Activated naive CD8-positive, alpha-beta T cell treated with anti-CD3 and anti-CD28 coated beads, Interleukin-2, amount 10 ng/mL, durations not matched to agents 7 days and 5 days (primary cell): ENCODE measurements at regions not wholly inside any gene's neighbourhood (a gene's known extent, or its start where the extent isn't known, plus 50 kb on each side); places are given as distances from the start of the nearest gene placed in this dataset.

Experiments
- ATAC-seq: fragments of 150-1000 bp; cut with Tn5 transposase; one replicate; pipeline ENCODE4 v1.10.0; 2021; ENCODE audit warnings: low read depth, moderate library complexity
- POLR2A ChIA-PET: fragments of 350-600 bp; sonication (Branson Sonifier 250); formaldehyde crosslinking; loops from one replicate; lab custom pipeline; 2021; ENCODE audit warnings: antibody characterized with exemption; lab: Charles Lee
- DNase-seq: peaks from one replicate; pipeline ENCODE4 v3.0.0; 2021
- H3K27ac Mint-ChIP-seq: one replicate; pipeline ENCODE4 v1.8.0; 2022; ENCODE audit warnings: mild to moderate bottlenecking, mixed read lengths
- H3K27me3 Mint-ChIP-seq: one replicate; pipeline ENCODE4 v1.8.0; 2022; ENCODE audit warnings: mild to moderate bottlenecking, moderate library complexity, mixed read lengths
- H3K36me3 Mint-ChIP-seq: one replicate; pipeline ENCODE4 v1.8.0; 2021; ENCODE audit warnings: mild to moderate bottlenecking, mixed read lengths
- H3K4me1 Mint-ChIP-seq: one replicate; pipeline ENCODE4 v1.8.0; 2021; ENCODE audit warnings: mixed read lengths
- H3K4me3 Mint-ChIP-seq: one replicate; pipeline ENCODE4 v1.8.0; 2022; ENCODE audit warnings: mild to moderate bottlenecking, moderate library complexity, mixed read lengths
- H3K9me3 Mint-ChIP-seq: one replicate; pipeline ENCODE4 v1.8.0; 2021; ENCODE audit warnings: mixed read lengths

- DNase-seq: no peak
- Mint-ChIP-seq H3K9me3 (peaks cover 3% of the 10 kb centered on the region), H3K4me1 (no peaks in the 10 kb centered on the region), H3K4me3 (no peak overlapping the region), H3K27me3 (no peaks in the 10 kb centered on the region), H3K36me3 (no peaks in the 10 kb centered on the region), H3K27ac (no peak overlapping the region)
- POLR2A ChIA-PET: no interaction called here
- no peak for ATAC-seq
Observed at GRCh38 chr1:239255628-239256160, 130.7 kb upstream of the CHRM3 start.

- Mint-ChIP-seq H3K36me3 (no peaks in the 10 kb centered on the region), H3K27me3 (no peaks in the 10 kb centered on the region), H3K27ac (no peak overlapping the region), H3K9me3 (peaks cover 3% of the 10 kb centered on the region), H3K4me1 (no peaks in the 10 kb centered on the region), H3K4me3 (no peak overlapping the region)
- DNase-seq (no peak), ATAC-seq (no peak)
- POLR2A ChIA-PET: no interaction called here
Observed at GRCh38 chr1:239254999-239255398, 131.4 kb upstream of the CHRM3 start.

- no peaks in the 10 kb centered on the region for H3K36me3 Mint-ChIP-seq
- ATAC-seq: no peak
- no peak overlapping the region for H3K27ac Mint-ChIP-seq
- no peak overlapping the region for H3K4me3 Mint-ChIP-seq
- H3K9me3 Mint-ChIP-seq: peaks cover 3% of the 10 kb centered on the region
- DNase-seq: no peak
- H3K4me1 Mint-ChIP-seq: no peaks in the 10 kb centered on the region
- no peaks in the 10 kb centered on the region for H3K27me3 Mint-ChIP-seq
- POLR2A ChIA-PET: no interaction called here
Observed at GRCh38 chr1:239253032-239253431, 133.3 kb upstream of the CHRM3 start.

- DNase-seq: no peak
- no peaks in the 10 kb centered on the region for H3K27me3 Mint-ChIP-seq
- ATAC-seq: no peak
- POLR2A ChIA-PET: no interaction called here
- no peaks in the 10 kb centered on the region for H3K9me3 Mint-ChIP-seq
- H3K4me3 Mint-ChIP-seq: no peak overlapping the region
- H3K27ac Mint-ChIP-seq: no peak overlapping the region
- no peaks in the 10 kb centered on the region for H3K36me3 Mint-ChIP-seq
- H3K4me1 Mint-ChIP-seq: no peaks in the 10 kb centered on the region
Observed at GRCh38 chr1:239250353-239251035, 135.9 kb upstream of the CHRM3 start.

- Mint-ChIP-seq H3K9me3 (no peaks in the 10 kb centered on the region), H3K4me1 (no peaks in the 10 kb centered on the region), H3K27ac (no peak overlapping the region), H3K36me3 (no peaks in the 10 kb centered on the region), H3K4me3 (no peak overlapping the region), H3K27me3 (no peaks in the 10 kb centered on the region)
- ATAC-seq: no peak
- POLR2A ChIA-PET: no interaction called here
- DNase-seq: no peak
Observed at GRCh38 chr1:239247285-239247684, 139.1 kb upstream of the CHRM3 start.

GRCh38 chr1:239244084-239244483 lies 142.3 kb upstream of the CHRM3 start:
- Mint-ChIP-seq H3K36me3 (no peaks in the 10 kb centered on the region), H3K9me3 (no peaks in the 10 kb centered on the region), H3K27ac (no peak overlapping the region), H3K4me3 (no peak overlapping the region), H3K27me3 (no peaks in the 10 kb centered on the region), H3K4me1 (no peaks in the 10 kb centered on the region)
- DNase-seq (no peak), ATAC-seq (no peak)
- POLR2A ChIA-PET: no interaction called here

- no peaks in the 10 kb centered on the region for H3K27me3 Mint-ChIP-seq
- H3K4me3 Mint-ChIP-seq: no peak overlapping the region
- POLR2A ChIA-PET: no interaction called here
- H3K27ac Mint-ChIP-seq: no peak overlapping the region
- DNase-seq: no peak
- no peaks in the 10 kb centered on the region for H3K9me3 Mint-ChIP-seq
- H3K36me3 Mint-ChIP-seq: no peaks in the 10 kb centered on the region
- no peak for ATAC-seq
- H3K4me1 Mint-ChIP-seq: no peaks in the 10 kb centered on the region
Observed at GRCh38 chr1:239243006-239243405, 143.4 kb upstream of the CHRM3 start.

GRCh38 chr1:239242404-239242803 lies 144.0 kb upstream of the CHRM3 start:
- Mint-ChIP-seq H3K4me1 (no peaks in the 10 kb centered on the region), H3K36me3 (no peaks in the 10 kb centered on the region), H3K27ac (no peak overlapping the region), H3K9me3 (no peaks in the 10 kb centered on the region), H3K27me3 (no peaks in the 10 kb centered on the region), H3K4me3 (no peak overlapping the region)
- DNase-seq (no peak), ATAC-seq (no peak)
- POLR2A ChIA-PET: no interaction called here

- no peak for DNase-seq
- no peaks in the 10 kb centered on the region for H3K9me3 Mint-ChIP-seq
- H3K4me1 Mint-ChIP-seq: no peaks in the 10 kb centered on the region
- no peaks in the 10 kb centered on the region for H3K27me3 Mint-ChIP-seq
- H3K4me3 Mint-ChIP-seq: no peak overlapping the region
- H3K36me3 Mint-ChIP-seq: no peaks in the 10 kb centered on the region
- POLR2A ChIA-PET: no interaction called here
- ATAC-seq: no peak
- no peak overlapping the region for H3K27ac Mint-ChIP-seq
Observed at GRCh38 chr1:239240736-239241135, 145.6 kb upstream of the CHRM3 start.

- POLR2A ChIA-PET: no interaction called here
- H3K4me1 Mint-ChIP-seq: no peaks in the 10 kb centered on the region
- H3K4me3 Mint-ChIP-seq: no peak overlapping the region
- H3K27me3 Mint-ChIP-seq: no peaks in the 10 kb centered on the region
- no peak for ATAC-seq
- no peaks in the 10 kb centered on the region for H3K36me3 Mint-ChIP-seq
- H3K9me3 Mint-ChIP-seq: no peaks in the 10 kb centered on the region
- no peak for DNase-seq
- H3K27ac Mint-ChIP-seq: no peak overlapping the region
Observed at GRCh38 chr1:239239529-239239928, 146.8 kb upstream of the CHRM3 start.

- Mint-ChIP-seq H3K4me3 (no peak overlapping the region), H3K36me3 (no peaks in the 10 kb centered on the region), H3K27me3 (no peaks in the 10 kb centered on the region), H3K4me1 (no peaks in the 10 kb centered on the region), H3K27ac (no peak overlapping the region), H3K9me3 (no peaks in the 10 kb centered on the region)
- DNase-seq: no peak
- no peak for ATAC-seq
- POLR2A ChIA-PET: no interaction called here
Observed at GRCh38 chr1:239237912-239238311, 148.5 kb upstream of the CHRM3 start.

GRCh38 chr1:239233626-239234025 lies 152.7 kb upstream of the CHRM3 start:
- no peak for ATAC-seq
- Mint-ChIP-seq H3K9me3 (peaks cover 1% of the 10 kb centered on the region), H3K36me3 (no peaks in the 10 kb centered on the region), H3K4me1 (no peaks in the 10 kb centered on the region), H3K4me3 (no peak overlapping the region), H3K27me3 (no peaks in the 10 kb centered on the region), H3K27ac (no peak overlapping the region)
- POLR2A ChIA-PET: no interaction called here
- no peak for DNase-seq

GRCh38 chr1:239232921-239233320 lies 153.4 kb upstream of the CHRM3 start:
- no peak for ATAC-seq
- no peaks in the 10 kb centered on the region for H3K27me3 Mint-ChIP-seq
- peaks cover 1% of the 10 kb centered on the region for H3K9me3 Mint-ChIP-seq
- POLR2A ChIA-PET: no interaction called here
- no peak overlapping the region for H3K27ac Mint-ChIP-seq
- no peaks in the 10 kb centered on the region for H3K36me3 Mint-ChIP-seq
- H3K4me1 Mint-ChIP-seq: no peaks in the 10 kb centered on the region
- no peak overlapping the region for H3K4me3 Mint-ChIP-seq
- DNase-seq: no peak

GRCh38 chr1:239228451-239228850 lies 157.9 kb upstream of the CHRM3 start:
- no peak overlapping the region for H3K27ac Mint-ChIP-seq
- POLR2A ChIA-PET: no interaction called here
- no peak overlapping the region for H3K4me3 Mint-ChIP-seq
- H3K9me3 Mint-ChIP-seq: peaks cover 14% of the 10 kb centered on the region
- no peaks in the 10 kb centered on the region for H3K27me3 Mint-ChIP-seq
- no peaks in the 10 kb centered on the region for H3K4me1 Mint-ChIP-seq
- DNase-seq: no peak
- ATAC-seq: no peak
- H3K36me3 Mint-ChIP-seq: no peaks in the 10 kb centered on the region
